ENCODE measurements at regions not wholly inside any gene's neighbourhood (a gene's known extent, or its start where the extent isn't known, plus 50 kb on each side); places are given as distances from the start of the nearest gene placed in this dataset.

- CTCF ChIA-PET, result no interaction called here
- TF ChIP-seq LEF1 (IDR thresholded peaks at IDR 0.05; ENCODE audit: borderline replicate concordance), result no peak
- TF ChIP-seq ZNF384 (IDR thresholded peaks at IDR 0.05), result no peak
- no peak for TF ChIP-seq ARNT (IDR thresholded peaks at IDR 0.05)
- TF ChIP-seq FOXK2 (IDR thresholded peaks at IDR 0.05), result no peak
- TF ChIP-seq BHLHE40 (IDR thresholded peaks at IDR 0.05; ENCODE audit: borderline replicate concordance), result no peak
- TF ChIP-seq TARDBP (IDR thresholded peaks at IDR 0.05), result no peak
- no peak for TF ChIP-seq SP1 (IDR thresholded peaks at IDR 0.05)
- TF ChIP-seq ELF4 (IDR thresholded peaks at IDR 0.05), result no peak
- TF ChIP-seq PKNOX1 (IDR thresholded peaks at IDR 0.05), result no peak
- no peak for TF ChIP-seq HDGF (IDR thresholded peaks at IDR 0.05; ENCODE audit: borderline replicate concordance)
- no peak for TF ChIP-seq CTBP1 (IDR thresholded peaks at IDR 0.05; ENCODE audit: borderline replicate concordance)
- no peak for TF ChIP-seq L3MBTL2 (conservative IDR thresholded peaks at IDR 0.05)
- no peak for TF ChIP-seq FOXA1 (IDR thresholded peaks at IDR 0.05)
- no peak for TF ChIP-seq NFRKB (IDR thresholded peaks at IDR 0.05)
- no peak for TF ChIP-seq FOXM1 (IDR thresholded peaks at IDR 0.05; ENCODE audit: borderline replicate concordance)
- POLR2A ChIA-PET, result no interaction called here
- no peak for DNase-seq (ENCODE audit: extremely low spot score)
Observed at GRCh38 chr4:124092541-124092984, 620.0 kb downstream of the ANKRD50 start.

- DNase-seq (ENCODE audit: extremely low spot score), result no peak
- ChIA-PET POLR2A (no interaction called here), CTCF (no interaction called here)
- no peak for TF ChIP-seq PKNOX1 (IDR thresholded peaks at IDR 0.05)
- TF ChIP-seq BHLHE40 (IDR thresholded peaks at IDR 0.05; ENCODE audit: borderline replicate concordance), result no peak
- TF ChIP-seq CTBP1 (IDR thresholded peaks at IDR 0.05; ENCODE audit: borderline replicate concordance), result no peak
- TF ChIP-seq SUZ12 (IDR thresholded peaks at IDR 0.05), result no peak
- TF ChIP-seq NFRKB (IDR thresholded peaks at IDR 0.05), result no peak
- TF ChIP-seq FOXK2 (IDR thresholded peaks at IDR 0.05), result no peak
- TF ChIP-seq ELF4 (IDR thresholded peaks at IDR 0.05), result no peak
- no peak for TF ChIP-seq LEF1 (IDR thresholded peaks at IDR 0.05; ENCODE audit: borderline replicate concordance)
- no peak for TF ChIP-seq ZNF384 (IDR thresholded peaks at IDR 0.05)
- TF ChIP-seq FOXA1 (IDR thresholded peaks at IDR 0.05), result no peak
- TF ChIP-seq L3MBTL2 (conservative IDR thresholded peaks at IDR 0.05), result no peak
- TF ChIP-seq ARNT (IDR thresholded peaks at IDR 0.05), result no peak
- no peak for TF ChIP-seq HDGF (IDR thresholded peaks at IDR 0.05; ENCODE audit: borderline replicate concordance)
- TF ChIP-seq SP1 (IDR thresholded peaks at IDR 0.05), result no peak
- TF ChIP-seq TARDBP (IDR thresholded peaks at IDR 0.05), result no peak
- no peak for TF ChIP-seq FOXM1 (IDR thresholded peaks at IDR 0.05; ENCODE audit: borderline replicate concordance)
Observed at GRCh38 chr4:124095621-124096020, 616.9 kb downstream of the ANKRD50 start.

DNA sequence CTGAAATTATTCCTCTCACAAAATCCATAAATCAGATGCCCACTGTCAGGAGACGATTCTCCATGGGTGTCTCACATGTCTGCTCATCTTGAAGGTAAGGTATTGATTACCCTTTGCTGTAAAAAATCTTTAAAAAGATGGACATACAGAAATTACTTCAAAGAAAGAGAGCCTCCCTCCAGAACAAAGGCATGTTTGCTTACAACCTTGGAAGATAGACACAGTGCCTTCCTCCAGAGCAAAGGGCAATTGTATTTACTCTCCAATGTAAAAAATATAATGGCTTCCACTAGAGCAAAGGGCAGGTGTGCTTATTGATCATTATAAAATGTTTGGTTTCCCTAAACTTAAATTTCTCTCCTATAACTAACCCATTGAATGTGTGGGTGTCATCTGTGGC is 616.2 kb downstream of the ANKRD50 start:
- no peak for TF ChIP-seq L3MBTL2 (conservative IDR thresholded peaks at IDR 0.05)
- TF ChIP-seq FOXK2 (IDR thresholded peaks at IDR 0.05), result no peak
- no peak for TF ChIP-seq FOXM1 (IDR thresholded peaks at IDR 0.05; ENCODE audit: borderline replicate concordance)
- TF ChIP-seq FOXA1 (IDR thresholded peaks at IDR 0.05), result no peak
- no peak for TF ChIP-seq NFRKB (IDR thresholded peaks at IDR 0.05)
- no peak for TF ChIP-seq SUZ12 (IDR thresholded peaks at IDR 0.05)
- TF ChIP-seq HDGF (IDR thresholded peaks at IDR 0.05; ENCODE audit: borderline replicate concordance), result no peak
- TF ChIP-seq ZNF384 (IDR thresholded peaks at IDR 0.05), result no peak
- no peak for TF ChIP-seq SP1 (IDR thresholded peaks at IDR 0.05)
- POLR2A ChIA-PET, result no interaction called here
- CTCF ChIA-PET, result no interaction called here
- DNase-seq (ENCODE audit: extremely low spot score), result no peak

DNA sequence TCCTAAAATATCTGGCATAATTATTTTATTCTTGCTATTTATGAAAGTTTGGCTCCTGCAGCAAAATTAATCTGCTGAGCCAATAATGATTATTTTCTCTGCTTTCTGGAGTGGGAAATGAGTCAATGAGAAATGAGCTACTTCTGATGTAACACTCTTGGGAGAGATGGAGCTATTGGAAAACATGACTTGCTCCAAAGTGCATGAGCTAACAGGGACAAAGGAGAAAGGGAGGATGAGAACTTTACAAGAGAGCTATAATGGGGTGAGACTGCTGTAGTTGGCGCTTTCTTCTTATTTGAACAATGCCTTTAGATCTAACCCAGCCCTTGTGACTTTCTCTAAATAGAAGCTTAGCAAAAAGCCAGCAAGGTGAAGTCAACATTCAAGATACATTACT is 615.1 kb downstream of the ANKRD50 start:
- CTCF ChIA-PET, result no interaction called here
- TF ChIP-seq NFRKB (IDR thresholded peaks at IDR 0.05) (no peak), PKNOX1 (IDR thresholded peaks at IDR 0.05) (no peak), ELF4 (IDR thresholded peaks at IDR 0.05) (no peak), ARNT (IDR thresholded peaks at IDR 0.05) (no peak), FOXK2 (IDR thresholded peaks at IDR 0.05) (no peak), FOXM1 (IDR thresholded peaks at IDR 0.05; ENCODE audit: borderline replicate concordance) (no peak), TARDBP (IDR thresholded peaks at IDR 0.05) (no peak), ZNF384 (IDR thresholded peaks at IDR 0.05) (no peak), HDGF (IDR thresholded peaks at IDR 0.05; ENCODE audit: borderline replicate concordance) (no peak), SP1 (IDR thresholded peaks at IDR 0.05) (no peak), FOXA1 (IDR thresholded peaks at IDR 0.05) (no peak), SUZ12 (IDR thresholded peaks at IDR 0.05) (no peak), L3MBTL2 (conservative IDR thresholded peaks at IDR 0.05) (no peak)
- POLR2A ChIA-PET, result no interaction called here

GRCh38 chr4:124104101-124104500 is 608.4 kb downstream of the ANKRD50 start:
- TF ChIP-seq NFRKB (IDR thresholded peaks at IDR 0.05) (no peak), SP1 (IDR thresholded peaks at IDR 0.05) (no peak), HDGF (IDR thresholded peaks at IDR 0.05; ENCODE audit: borderline replicate concordance) (no peak), ELF4 (IDR thresholded peaks at IDR 0.05) (no peak), PKNOX1 (IDR thresholded peaks at IDR 0.05) (no peak), FOXA1 (IDR thresholded peaks at IDR 0.05) (no peak), TARDBP (IDR thresholded peaks at IDR 0.05) (no peak), LEF1 (IDR thresholded peaks at IDR 0.05; ENCODE audit: borderline replicate concordance) (no peak), SUZ12 (IDR thresholded peaks at IDR 0.05) (no peak), L3MBTL2 (conservative IDR thresholded peaks at IDR 0.05) (no peak), ZNF384 (IDR thresholded peaks at IDR 0.05) (no peak), ARNT (IDR thresholded peaks at IDR 0.05) (no peak), BHLHE40 (IDR thresholded peaks at IDR 0.05; ENCODE audit: borderline replicate concordance) (no peak), CTBP1 (IDR thresholded peaks at IDR 0.05; ENCODE audit: borderline replicate concordance) (no peak), FOXM1 (IDR thresholded peaks at IDR 0.05; ENCODE audit: borderline replicate concordance) (no peak), FOXK2 (IDR thresholded peaks at IDR 0.05) (no peak)
- ChIA-PET POLR2A (no interaction called here), CTCF (no interaction called here)
- no peak for DNase-seq (ENCODE audit: extremely low spot score)

More for the DNA sequence above, 615.1 kb downstream of the ANKRD50 start:
- DNase-seq (ENCODE audit: extremely low spot score), result no peak
